ENCODE measurements at regions not wholly inside any gene's neighbourhood (a gene's known extent, or its start where the extent isn't known, plus 50 kb on each side); places are given as distances from the start of the nearest gene placed in this dataset.

GRCh38 chr2:8608411-8608954 is 73.4 kb upstream of the ID2 start:
- Histone ChIP-seq H3K4me2 (ENCODE audit: insufficient read depth, insufficient read length, low read length) (no peak overlapping the region), H4K5ac (ENCODE audit: insufficient read length, low read depth, low read length) (no peak overlapping the region), H4K20me1 (ENCODE audit: control insufficient read depth, insufficient read depth, insufficient read length) (no peaks in the 10 kb centered on the region), H3K79me2 (ENCODE audit: insufficient read depth, low read length) (no peaks in the 10 kb centered on the region), H3K79me1 (ENCODE audit: insufficient read depth, low read depth, low read length, poor library complexity, severe bottlenecking) (no peaks in the 10 kb centered on the region), H3K27ac (ENCODE audit: insufficient read length, low read depth, low read length) (no peak overlapping the region), H2AK5ac (ENCODE audit: insufficient read length, low read length) (no peak overlapping the region), H2BK12ac (ENCODE audit: insufficient read length, low read depth, low read length) (no peak overlapping the region), H3K18ac (ENCODE audit: insufficient read length, low read depth, low read length) (no peak overlapping the region), H4K91ac (ENCODE audit: insufficient read length, low read depth, low read length) (no peak overlapping the region), H2BK15ac (ENCODE audit: low read depth, low read length) (no peak overlapping the region), H3K23ac (ENCODE audit: insufficient read length, low read depth, low read length) (no peak overlapping the region), H2BK5ac (ENCODE audit: insufficient read length, low read length) (no peak overlapping the region), H3K4ac (ENCODE audit: low read depth, low read length) (no peak overlapping the region), H3K56ac (ENCODE audit: insufficient read length, low read depth, low read length) (no peak overlapping the region), H3K4me1 (ENCODE audit: insufficient read depth, low read length) (no peaks in the 10 kb centered on the region; the same call in 1 of the 2 replicates), H4K8ac (replicated peaks; ENCODE audit: insufficient read length, low read depth, low read length) (no peak overlapping the region), H3K23me2 (ENCODE audit: insufficient read length, low read depth, low read length, poor library complexity, severe bottlenecking) (no peaks in the 10 kb centered on the region), H3K27me3 (ENCODE audit: insufficient read depth, low read length) (no peaks in the 10 kb centered on the region; the same call in 1 of the 2 replicates), H3K9ac (ENCODE audit: extremely low read depth, insufficient read length, low read length) (no peak overlapping the region), H2AFZ (ENCODE audit: low read length) (no peak overlapping the region), H2BK20ac (ENCODE audit: low read depth, low read length, poor library complexity, severe bottlenecking) (no peak overlapping the region), H3K9me3 (ENCODE audit: control insufficient read depth, low read depth, low read length) (no peaks in the 10 kb centered on the region), H3T11ph (ENCODE audit: low read length) (no peak overlapping the region), H2BK120ac (ENCODE audit: low read depth, low read length, poor library complexity, severe bottlenecking) (no peak overlapping the region), H3K14ac (ENCODE audit: insufficient read depth, low read length) (no peak overlapping the region)
- Mint-ChIP-seq H3K36me3 (ENCODE audit: insufficient read depth in 1 of 3, low read depth in 3 of 3) (peaks cover 0 to 7% (median 2%) of the 10 kb centered on the region in 3 experiments; a peak in 4 of 7 replicates), H3K27me3 (ENCODE audit: low read depth) (peaks cover 23% of the 10 kb centered on the region), H3K9me3 (peaks cover 3 to 8% of the 10 kb centered on the region in 2 experiments; a peak in 4 of 5 replicates), H3K4me1 (peaks cover 12 to 15% of the 10 kb centered on the region in 2 experiments), H3K4me3 (no peak overlapping the region), H3K27ac (no peak overlapping the region)
- no peak for DNase-seq
- TF ChIP-seq CTCF (conservative IDR thresholded peaks at IDR 0.05), result no peak
- WGBS (ENCODE audit: extremely low coverage, insufficient read length, low lambda C conversion rate), result no CpG with 5 or more reads among the region's 6 CpGs

All from H9 (cell line).